H1 (cell line): ENCODE measurements at regions not wholly inside any gene's neighbourhood (a gene's known extent, or its start where the extent isn't known, plus 50 kb on each side); places are given as distances from the start of the nearest gene placed in this dataset.

Experiments
- BRCA1 ChIP-seq: IDR thresholded peaks from 2 replicates; pipeline ENCODE4 v1.6.1; 2012; ENCODE audit warnings: low read depth, low read length, improper control_type of control experiment
- CREB1 ChIP-seq: IDR thresholded peaks from 2 replicates; pipeline ENCODE4 v1.6.1; 2012; ENCODE audit warnings: inconsistent platforms
- CTCF ChIP-seq, 3 experiments: IDR thresholded peaks; 1 replicate in 2 of 3; 2 replicates in 1 of 3; pipeline versions ENCODE4 v1.5.1 to v1.6.1; 2011; ENCODE audit warnings: low read length in 3 of 3, mild to moderate bottlenecking in 3 of 3, inconsistent platforms in 2 of 3, low read depth in 1 of 3, moderate library complexity in 1 of 3; ENCODE audit not compliant: insufficient read depth in 1 of 3; ENCODE audit errors: control extremely low read depth in 1 of 3
- EP300 ChIP-seq, 2 experiments: IDR thresholded peaks; 1 replicate in 1 of 2; 2 replicates in 1 of 2; pipeline ENCODE4 v1.6.1; 2011 to 2012; ENCODE audit warnings: low read depth in 2 of 2, low read length in 2 of 2, mild to moderate bottlenecking in 2 of 2, borderline replicate concordance in 1 of 2, inconsistent platforms in 1 of 2, moderate library complexity in 1 of 2
- GTF2F1 ChIP-seq: IDR thresholded peaks from 2 replicates; pipeline ENCODE4 v1.6.1; 2012; ENCODE audit warnings: low read depth, low read length, improper control_type of control experiment, borderline replicate concordance
- PHF8 ChIP-seq: fragments of 200-600 bp; sonication (generic); conservative IDR thresholded peaks from 2 replicates; pipeline ENCODE4 v1.7.1; 2012; ENCODE audit warnings: low read depth, mild to moderate bottlenecking, inconsistent platforms, low read length, moderate library complexity
- SP4 ChIP-seq: IDR thresholded peaks from 2 replicates; pipeline ENCODE4 v1.6.1; 2012; ENCODE audit warnings: low read length, inconsistent platforms

- TF ChIP-seq GTF2F1 (no peak), CTCF (IDR thresholded peaks at IDR 0.05; ENCODE audit: control extremely low read depth in 1 of 3, insufficient read depth in 1 of 3, low read depth in 1 of 3, low read length in 3 of 3) (no peak), EP300 (IDR thresholded peaks at IDR 0.05; ENCODE audit: borderline replicate concordance in 1 of 2, low read depth in 2 of 2, low read length in 2 of 2) (no peak), BRCA1 (no peak), PHF8 (no peak), SP4 (no peak), CREB1 (no peak)
These were observed 165.2 kb downstream of the UBE2E3 start for GRCh38 chr2:181145645-181146044.
